K562 (cell line): ENCODE measurements at regions not wholly inside any gene's neighbourhood (a gene's known extent, or its start where the extent isn't known, plus 50 kb on each side); places are given as distances from the start of the nearest gene placed in this dataset.

Source experiments
- ATAC-seq: fragments of 200-7000 bp; cut with Tn5 transposase; 3 replicates; pipeline ENCODE4 v1.9.1; 2020; ENCODE audit warnings: moderate library complexity
- BruUV-seq: library from RNA; stranded (reverse); fragments of 400-500 nt; replicated peaks from 2 replicates; lab custom pipeline; 2021; lab: Mats Ljungman, UMichigan
- CTCF ChIA-PET: fragments of 300-600 bp; formaldehyde crosslinking; extraction: SDS; loops from one replicate; lab custom pipeline; 2021; ENCODE audit warnings: low intra/inter-chr PET ratio; lab: Yijun Ruan, JAX
- POLR2A ChIA-PET: fragments of 300-600, 350-650 bp; sonication (Branson Sonifier 250); formaldehyde crosslinking; extraction: SDS; loops from one replicate; lab custom pipeline; 2021; ENCODE audit warnings: antibody characterized with exemption, inconsistent platforms; lab: Yijun Ruan, JAX
- DNase-seq, 4 experiments: peaks; one replicate each; pipeline versions ENCODE4 v3.0.0 to v3.0.0-alpha.2; 2011 to 2018; ENCODE audit warnings: low spot score in 3 of 4, mixed read lengths in 3 of 4; ENCODE audit errors: extremely low read depth in 1 of 4
- FAIRE-seq: peaks from 2 replicates; lab custom pipeline; 2011; peaks lifted over from hg19 to GRCh38; lab: Jason Lieb, UNC
- H2AFZ ChIP-seq: 2 replicates; pipeline ENCODE4 v1.6.0; 2011; ENCODE audit warnings: low read depth, low read length, control low read depth, inconsistent platforms
- H3K27ac ChIP-seq: fragments of 200-600 bp; 3 replicates; pipeline ENCODE4 v1.8.0; 2011; ENCODE audit warnings: low read depth, mild to moderate bottlenecking, control low read depth, inconsistent platforms, low read length, moderate library complexity, mixed read lengths; ENCODE audit errors: extremely low read depth
- H3K27me3 ChIP-seq, 2 experiments: fragments of 300-600 bp in 1 of 2; 2 replicates in 1 of 2; 3 replicates in 1 of 2; pipeline versions ENCODE4 v1.6.0 to v1.8.0; 2011; ENCODE audit warnings: inconsistent platforms in 2 of 2, low read length in 2 of 2, mild to moderate bottlenecking in 1 of 2, mixed read lengths in 1 of 2, moderate library complexity in 1 of 2; ENCODE audit not compliant: control insufficient read depth in 2 of 2, insufficient read depth in 2 of 2
- H3K36me3 ChIP-seq: fragments of 300-600 bp; 3 replicates; pipeline ENCODE4 v1.8.0; 2011; ENCODE audit warnings: mild to moderate bottlenecking, low read length, inconsistent platforms; ENCODE audit not compliant: control insufficient read depth, insufficient read depth
- H3K4me1 ChIP-seq, 2 experiments: fragments of 200-600 bp in 1 of 2; replicated peaks in 1 of 2; 2 replicates in 1 of 2; 3 replicates in 1 of 2; pipeline versions ENCODE4 v1.5.1 to v1.8.0; 2011; ENCODE audit warnings: inconsistent platforms in 2 of 2, low read length in 2 of 2, mild to moderate bottlenecking in 1 of 2, mixed read lengths in 1 of 2, moderate library complexity in 1 of 2; ENCODE audit not compliant: control insufficient read depth in 2 of 2, insufficient read depth in 2 of 2
- H3K4me2 ChIP-seq: 2 replicates; pipeline ENCODE4 v1.6.1; 2011; ENCODE audit warnings: low read length, control low read depth, inconsistent platforms, mixed read lengths; ENCODE audit not compliant: insufficient read depth
- H3K4me3 ChIP-seq: fragments of 200-600 bp; sonication (generic), shearing (Covaris generic); 2 replicates; pipeline ENCODE4 v1.5.1; 2016; ENCODE audit warnings: control low read depth, inconsistent platforms
- H3K79me2 ChIP-seq: fragments of 200-600 bp; 3 replicates; pipeline ENCODE4 v1.8.0; 2011; ENCODE audit warnings: low read length, inconsistent platforms; ENCODE audit not compliant: control insufficient read depth, insufficient read depth
- H3K9ac ChIP-seq, 2 experiments: 2 replicates each; pipeline versions ENCODE4 v1.6.0 to v1.6.1; 2011; ENCODE audit warnings: low read depth in 2 of 2, low read length in 2 of 2, control low read depth in 1 of 2, inconsistent platforms in 1 of 2, mild to moderate bottlenecking in 1 of 2, mixed read lengths in 1 of 2; ENCODE audit not compliant: insufficient read depth in 1 of 2
- H3K9me1 ChIP-seq: one replicate; pipeline ENCODE4 v1.6.0; 2011; ENCODE audit warnings: inconsistent platforms, mild to moderate bottlenecking, low read length, moderate library complexity; ENCODE audit not compliant: control insufficient read depth, insufficient read depth
- H3K9me3 ChIP-seq: replicated peaks from 2 replicates; pipeline ENCODE4 v1.5.1; 2011; ENCODE audit warnings: low read depth, low read length, inconsistent platforms; ENCODE audit not compliant: control insufficient read depth, insufficient read depth
- H4K20me1 ChIP-seq: replicated peaks from 2 replicates; pipeline ENCODE4 v1.6.1; 2011; ENCODE audit warnings: low read length, inconsistent platforms, mixed read lengths; ENCODE audit not compliant: control insufficient read depth, insufficient read depth
- CEBPB ChIP-seq: fragments of 450-650 bp; IDR thresholded peaks from 2 replicates; pipeline ENCODE4 v1.6.1; 2016; ENCODE audit warnings: missing genetic modification characterization, missing compliant biosample characterization
- HLTF ChIP-seq: fragments of 450-650 bp; IDR thresholded peaks from 2 replicates; pipeline ENCODE4 v1.6.1; 2016
- LEF1 ChIP-seq: fragments of 450-650 bp; IDR thresholded peaks from 2 replicates; pipeline ENCODE4 v1.6.1; 2016; ENCODE audit warnings: mild to moderate bottlenecking
- NCOA2 ChIP-seq, 2 experiments: fragments of 450-650 bp; IDR thresholded peaks; 2 replicates each; pipeline ENCODE4 v1.6.1; 2018; ENCODE audit warnings: mild to moderate bottlenecking in 2 of 2, moderate library complexity in 1 of 2; ENCODE audit not compliant: partially characterized antibody in 2 of 2
- NFIC ChIP-seq: fragments of 450-650 bp; IDR thresholded peaks from 2 replicates; pipeline ENCODE4 v1.6.1; 2017; ENCODE audit warnings: mild to moderate bottlenecking, inconsistent platforms
- POLR2B ChIP-seq: fragments of 450-650 bp; IDR thresholded peaks from 2 replicates; pipeline ENCODE4 v1.6.1; 2018; ENCODE audit warnings: low read depth; ENCODE audit not compliant: partially characterized antibody
- RBM22 ChIP-seq: fragments of 200-400 bp; formaldehyde crosslinking; IDR thresholded peaks from 2 replicates; pipeline ENCODE4 v1.6.1; 2018; ENCODE audit warnings: low read length, low read depth; ENCODE audit not compliant: poor library complexity, severe bottlenecking
- RBM25 ChIP-seq: fragments of 200-400 bp; formaldehyde crosslinking; IDR thresholded peaks from 2 replicates; pipeline ENCODE4 v1.6.1; 2018; ENCODE audit warnings: low read length, low read depth, moderate library complexity; ENCODE audit not compliant: severe bottlenecking
- SMAD4 ChIP-seq: fragments of 250-450 bp; sonication (Bioruptor Pico); conservative IDR thresholded peaks from 2 replicates; pipeline ENCODE4 v1.8.0; 2021; ENCODE audit warnings: inconsistent platforms, mild to moderate bottlenecking, moderate library complexity
- ZC3H4 ChIP-seq: sonication (generic); formaldehyde crosslinking; IDR thresholded peaks from 2 replicates; pipeline ENCODE4 v1.9.0; 2021; ENCODE audit warnings: missing genetic modification reagents, borderline replicate concordance
- ZFP30 ChIP-seq: fragments of 250-450 bp; sonication (Bioruptor Pico); IDR thresholded peaks from 2 replicates; pipeline ENCODE4 v1.8.0; 2022; ENCODE audit warnings: moderate library complexity, mild to moderate bottlenecking, inconsistent platforms, borderline replicate concordance
- ZNF324 ChIP-seq: fragments of 250-450 bp; sonication (Bioruptor Pico); IDR thresholded peaks from 2 replicates; pipeline ENCODE4 v1.4.0; 2020; ENCODE audit warnings: mild to moderate bottlenecking
- ZNF785 ChIP-seq: fragments of 250-450 bp; sonication (Bioruptor Pico); IDR thresholded peaks from 2 replicates; pipeline ENCODE4 v1.4.0; 2020; ENCODE audit warnings: mild to moderate bottlenecking
- WGBS: fragments of 100-300 bp; shearing (Covaris generic); methylation state at CpG from one replicate; pipeline ENCODE4 v1.1.6; 2016; ENCODE audit warnings: low coverage, mixed read lengths; ENCODE audit not compliant: insufficient coverage; ENCODE audit errors: missing lambda C conversion rate; 5-methylcytosine and 5-hydroxymethylcytosine counted together
- in situ Hi-C: fragments of 300-500 bp; cut with MboI; formaldehyde crosslinking; loops from 4 replicates; pipeline ENCODE4 v1.15.0; 2018; ENCODE audit warnings: inconsistent platforms, mixed read lengths
- intact Hi-C: fragments of 100-400 bp; cut with micrococcal nuclease; formaldehyde crosslinking; loops from 2 replicates; pipeline ENCODE4 v1.14.2; 2022

DNA sequence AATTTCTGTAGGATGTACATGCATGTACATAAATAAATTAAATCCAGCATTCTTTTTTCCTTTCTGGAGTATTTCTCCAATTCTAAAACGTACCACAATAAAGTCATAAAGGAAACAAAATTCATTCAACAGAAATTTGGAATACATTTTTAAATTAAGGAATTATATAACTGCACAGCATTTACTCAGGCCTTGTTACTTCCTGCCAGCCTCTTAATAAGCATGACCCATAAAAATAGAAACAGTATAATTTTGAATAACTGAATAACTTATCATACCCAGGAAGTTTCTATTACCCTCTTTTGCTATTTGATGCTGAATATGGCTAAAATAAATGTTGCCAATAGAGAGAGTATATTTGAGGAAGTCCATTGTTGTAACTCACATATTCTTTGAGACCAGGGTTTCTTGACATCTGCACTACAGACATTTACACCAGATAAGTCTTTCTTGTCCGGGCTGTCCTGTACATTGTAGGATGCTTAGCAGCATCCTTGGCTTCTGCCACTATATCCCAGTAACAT, 178.2 kb downstream of the KLF12 start:
- no peak overlapping the region for H3K27ac ChIP-seq
- FAIRE-seq (no peak), ATAC-seq (no peak), DNase-seq (no peak)
- POLR2A ChIA-PET: no interaction called here
- H3K4me2 ChIP-seq: no peak overlapping the region
- H3K4me3 ChIP-seq: no peak overlapping the region
- H3K9me1 ChIP-seq: no peaks in the 10 kb centered on the region
- H3K9me3 ChIP-seq: no peaks in the 10 kb centered on the region
- TF ChIP-seq LEF1: no peak
- no peak for TF ChIP-seq ZNF324 (CRISPR knock-in tag)
- TF ChIP-seq RBM25: no peak
- no peak for TF ChIP-seq ZNF785 (CRISPR knock-in tag)
- no peak for TF ChIP-seq NFIC
- no peak for TF ChIP-seq SMAD4
- CTCF ChIA-PET: no interaction called here
- H4K20me1 ChIP-seq: no peaks in the 10 kb centered on the region
- in situ Hi-C loops: no loop called here
- H2AFZ ChIP-seq: no peak overlapping the region
- 0% methylated on average over 2 of the region's 2 CpGs for WGBS
- H3K4me1 ChIP-seq: no peaks in the 10 kb centered on the region
- no peaks in the 10 kb centered on the region for H3K27me3 ChIP-seq
- no peaks in the 10 kb centered on the region for H3K36me3 ChIP-seq
- intact Hi-C loops: no loop called here
- H3K9ac ChIP-seq: no peak overlapping the region
- H3K79me2 ChIP-seq: no peaks in the 10 kb centered on the region
- BruUV-seq: no TSS peak

DNA sequence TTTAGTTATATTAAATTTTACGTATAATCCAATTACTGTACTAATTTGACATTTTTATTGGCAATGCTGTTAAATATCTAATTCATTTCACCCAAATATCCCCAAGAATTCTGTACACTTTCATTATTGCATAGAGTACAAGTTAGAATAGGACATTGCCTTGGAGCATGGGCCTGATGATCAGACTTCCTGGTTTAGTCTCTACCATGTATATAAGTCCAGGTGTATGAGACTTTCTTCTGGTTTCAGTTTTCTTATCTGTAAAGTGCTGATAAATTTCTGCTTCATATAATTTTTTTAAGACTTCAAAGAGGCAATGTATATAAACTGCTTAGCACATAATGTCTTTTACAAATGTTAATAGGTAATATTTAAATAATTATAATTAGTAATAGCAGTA, 179.4 kb downstream of the KLF12 start:
- Histone ChIP-seq H4K20me1 (no peaks in the 10 kb centered on the region), H3K9ac (no peak overlapping the region), H3K36me3 (no peaks in the 10 kb centered on the region), H3K4me2 (no peak overlapping the region), H3K9me3 (no peaks in the 10 kb centered on the region), H3K79me2 (no peaks in the 10 kb centered on the region), H2AFZ (no peak overlapping the region), H3K4me1 (no peaks in the 10 kb centered on the region), H3K27ac (no peak overlapping the region), H3K27me3 (no peaks in the 10 kb centered on the region), H3K9me1 (no peaks in the 10 kb centered on the region), H3K4me3 (no peak overlapping the region)
- in situ Hi-C loops (no loop called here), intact Hi-C loops (no loop called here)
- ChIA-PET POLR2A (no interaction called here), CTCF (no interaction called here)
- 0% methylated on average over 1 of the region's 1 CpG for WGBS
- no peak for DNase-seq
- no peak for FAIRE-seq
- BruUV-seq: no TSS peak
- no peak for ATAC-seq
- TF ChIP-seq NCOA2 (IDR thresholded peaks at IDR 0.05; ENCODE audit: partially characterized antibody in 2 of 2) (no peak), CEBPB (tag) (no peak), ZFP30 (CRISPR knock-in tag) (no peak), HLTF (no peak), RBM22 (no peak), ZC3H4 (CRISPR knock-in tag) (no peak), POLR2B (no peak)
- TF ChIP-seq, all 486 proteins: peak for 0
